ENCODE measurements at regions not wholly inside any gene's neighbourhood (a gene's known extent, or its start where the extent isn't known, plus 50 kb on each side); places are given as distances from the start of the nearest gene placed in this dataset.

DNA sequence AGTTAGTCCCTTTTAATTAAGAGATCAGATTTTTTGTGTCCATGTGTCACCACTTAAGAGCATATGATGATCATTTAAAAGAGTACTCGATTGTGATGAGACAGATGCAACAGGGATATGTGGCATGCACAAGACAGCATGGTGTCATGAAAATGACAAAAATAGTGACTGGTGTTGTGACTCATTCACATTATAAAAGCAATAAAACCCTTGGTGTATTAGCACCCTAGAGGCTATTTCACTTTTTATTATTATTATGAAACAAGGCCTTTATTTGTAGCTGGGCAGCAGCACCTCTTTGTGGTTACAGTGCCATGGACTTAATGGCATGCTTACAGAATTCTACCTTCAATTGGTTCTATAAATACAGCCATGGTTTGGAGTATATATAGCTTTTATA lies 1296.0 kb upstream of the ZEB2 start:
- TF ChIP-seq PATZ1 (CRISPR knock-in tag; IDR thresholded peaks at IDR 0.05; ENCODE audit: borderline replicate concordance) (no peak), RARB (CRISPR knock-in tag; IDR thresholded peaks at IDR 0.05) (no peak), ZFP3 (CRISPR knock-in tag; IDR thresholded peaks at IDR 0.05) (no peak), ZNF565 (CRISPR knock-in tag; conservative IDR thresholded peaks at IDR 0.05; ENCODE audit: low read depth) (no peak), SNAI2 (CRISPR knock-in tag; IDR thresholded peaks at IDR 0.05) (no peak), ZFP30 (CRISPR knock-in tag; IDR thresholded peaks at IDR 0.05) (no peak), ZC3H10 (CRISPR knock-in tag; IDR thresholded peaks at IDR 0.05) (no peak), TCF4 (CRISPR knock-in tag; IDR thresholded peaks at IDR 0.05; ENCODE audit: borderline replicate concordance) (no peak), GLIS3 (CRISPR knock-in tag; IDR thresholded peaks at IDR 0.05) (no peak), ZNF70 (CRISPR knock-in tag; IDR thresholded peaks at IDR 0.05) (no peak), ZNF8 (CRISPR knock-in tag; IDR thresholded peaks at IDR 0.05) (no peak), TOX (CRISPR knock-in tag; IDR thresholded peaks at IDR 0.05; ENCODE audit: borderline replicate concordance) (no peak)
